ENCODE measurements at regions not wholly inside any gene's neighbourhood (a gene's known extent, or its start where the extent isn't known, plus 50 kb on each side); places are given as distances from the start of the nearest gene placed in this dataset.
"Not testable (repeated sequence)": the region's sequence is repeated elsewhere in the genome, so short reads cannot be mapped to it uniquely, and the experiment has no call there.

DNA sequence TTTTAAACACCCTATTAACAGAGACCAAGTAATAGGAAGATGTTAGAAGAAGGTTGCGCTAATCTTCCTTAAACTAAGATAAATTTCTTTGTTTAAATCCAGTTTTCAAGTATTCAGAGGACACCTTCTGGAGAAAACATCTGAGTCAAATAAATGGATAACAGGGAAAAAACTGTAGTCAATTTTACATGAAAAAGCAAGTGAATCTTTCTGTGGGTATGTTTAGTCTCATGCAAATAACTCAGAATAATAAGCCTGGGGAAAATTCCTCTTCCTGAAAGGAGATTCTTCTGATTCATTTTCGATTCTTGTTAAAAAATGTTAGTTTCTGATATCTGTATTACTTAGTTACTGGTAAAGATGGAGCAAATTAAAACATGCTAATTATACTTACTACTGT, 145.5 kb downstream of the CTH start:
- no peak for DNase-seq

- DNase-seq = no peak
Observed at GRCh38 chr1:70567167-70567566, 156.1 kb downstream of the CTH start.

DNA sequence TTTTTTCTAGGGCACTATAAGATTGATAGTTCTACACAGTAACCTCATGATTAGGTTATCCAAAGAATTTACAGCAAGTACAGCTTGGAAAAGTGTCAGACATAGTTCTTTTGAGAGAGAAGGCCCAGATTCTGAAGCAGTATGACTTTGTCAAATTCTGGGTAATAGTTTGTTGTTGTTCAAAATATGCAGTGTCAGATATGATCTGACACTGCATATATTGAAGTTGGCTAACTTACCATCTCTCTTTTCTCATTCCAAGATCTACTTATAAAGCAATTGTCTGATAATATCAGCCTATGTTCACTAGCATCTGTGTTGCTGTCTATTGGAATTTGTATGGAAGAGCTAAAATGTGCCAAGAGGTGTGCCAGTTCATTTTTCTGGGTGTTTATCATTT, 160.1 kb downstream of the CTH start:
- DNase-seq = no peak

GRCh38 chr1:70573317-70573843, 162.3 kb downstream of the CTH start:
- no peak for DNase-seq

- no peak for DNase-seq
Observed at GRCh38 chr1:70581661-70582060, 170.6 kb downstream of the CTH start.

- DNase-seq = no peak
Observed at GRCh38 chr1:70583522-70583921, 172.5 kb downstream of the CTH start.

- DNase-seq = no peak
Observed at GRCh38 chr1:70586046-70586445, 175.0 kb downstream of the CTH start.

DNA sequence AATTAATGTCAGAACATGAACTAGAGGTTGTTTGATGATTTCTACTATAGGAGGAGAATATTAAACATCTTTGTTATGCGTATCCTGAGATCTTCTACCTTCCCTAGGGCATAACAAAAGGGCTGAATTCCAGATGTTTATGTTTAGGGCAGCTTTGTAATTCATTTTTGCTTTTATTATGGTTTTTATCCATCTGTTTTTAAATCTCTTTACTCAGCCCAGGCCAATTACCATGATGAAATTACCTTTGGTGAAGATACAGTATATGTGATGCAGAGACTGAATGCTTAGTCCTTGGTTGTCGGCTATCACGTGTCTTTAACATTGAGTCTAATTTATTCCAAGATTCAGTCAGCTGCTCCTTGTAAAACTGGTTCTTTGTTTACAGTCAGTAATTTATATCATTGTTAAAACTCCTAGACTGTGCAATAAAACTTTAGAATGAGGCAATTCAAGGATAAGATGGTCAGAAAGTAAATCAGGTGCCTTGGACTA, 176.9 kb downstream of the CTH start:
- DNase-seq = no peak

DNA sequence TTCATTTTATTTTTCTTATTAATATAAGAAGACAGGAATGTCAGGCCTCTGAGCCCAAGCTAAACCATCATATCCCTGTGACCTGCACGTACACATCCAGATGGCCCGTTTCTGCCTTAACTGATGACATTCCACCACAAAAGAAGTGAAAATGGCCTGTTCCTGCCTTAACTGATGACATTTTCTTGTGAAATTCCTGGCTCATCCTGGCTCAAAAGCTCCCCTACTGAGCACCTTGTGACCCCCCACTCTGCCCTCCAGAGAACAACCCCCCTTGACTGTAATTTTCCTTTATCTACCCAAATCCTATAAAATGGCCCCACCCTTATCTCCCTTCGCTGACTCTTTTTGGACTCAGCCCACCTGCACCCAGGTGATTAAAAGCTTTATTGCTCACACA, 182.5 kb downstream of the CTH start:
- not testable (repeated sequence) for DNase-seq

DNA sequence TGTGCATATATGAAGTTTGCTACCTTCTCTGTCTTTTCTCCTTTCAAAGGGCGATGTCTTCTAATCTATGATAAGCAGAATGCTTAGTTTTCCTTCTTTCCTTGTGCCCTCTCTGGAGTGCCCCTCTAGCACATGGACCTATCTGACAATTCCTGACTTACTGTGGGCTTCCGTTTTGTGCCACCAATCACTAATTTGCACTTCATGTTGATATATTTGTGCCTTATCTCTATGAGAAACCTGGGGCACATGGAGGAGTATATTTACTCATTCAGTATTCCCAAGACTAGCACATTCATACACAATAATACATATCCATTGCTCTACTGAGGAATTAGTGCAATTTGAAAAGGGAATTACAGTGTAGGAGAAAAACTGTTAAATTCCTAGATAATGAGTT, 197.7 kb downstream of the CTH start:
- no peak for DNase-seq

DNA sequence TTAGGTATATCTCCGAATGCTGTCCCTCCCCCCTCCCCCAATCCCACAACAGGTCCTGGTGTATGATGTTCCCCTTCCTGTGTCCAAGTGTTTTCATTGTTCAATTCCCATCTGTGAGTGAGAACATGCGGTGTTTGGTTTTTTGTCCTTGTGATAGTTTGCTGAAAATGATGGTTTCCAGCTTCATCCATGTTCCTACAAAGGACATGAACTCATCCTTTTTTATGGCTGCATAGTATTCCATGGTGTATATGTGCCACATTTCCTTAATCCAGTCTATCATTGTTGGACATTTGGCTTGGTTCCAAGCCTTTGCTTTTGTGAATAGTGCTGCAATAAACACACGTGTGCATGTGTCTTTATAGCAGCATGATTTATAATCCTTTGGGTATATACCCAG, 199.1 kb downstream of the CTH start:
- DNase-seq = not testable (repeated sequence)

DNA sequence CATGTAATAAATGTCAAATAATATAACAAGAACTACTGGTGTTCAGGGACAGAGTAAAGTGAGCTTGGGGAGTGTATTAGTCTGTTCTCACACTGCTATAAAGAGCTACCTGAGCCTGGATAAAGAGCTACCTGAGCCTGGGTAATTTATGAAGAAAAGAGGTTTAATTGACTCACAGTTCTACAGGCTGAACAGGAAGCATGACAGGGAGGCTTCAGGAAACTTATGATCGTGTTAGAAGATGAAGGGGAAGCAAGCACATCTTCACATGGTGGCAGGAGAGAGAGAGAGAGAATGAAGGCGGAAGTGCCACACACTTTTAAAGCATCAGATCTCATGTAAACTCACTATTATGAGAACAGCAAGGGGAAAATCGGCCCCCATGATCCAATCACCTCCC, 205.9 kb downstream of the CTH start:
- DNase-seq = no peak

DNA sequence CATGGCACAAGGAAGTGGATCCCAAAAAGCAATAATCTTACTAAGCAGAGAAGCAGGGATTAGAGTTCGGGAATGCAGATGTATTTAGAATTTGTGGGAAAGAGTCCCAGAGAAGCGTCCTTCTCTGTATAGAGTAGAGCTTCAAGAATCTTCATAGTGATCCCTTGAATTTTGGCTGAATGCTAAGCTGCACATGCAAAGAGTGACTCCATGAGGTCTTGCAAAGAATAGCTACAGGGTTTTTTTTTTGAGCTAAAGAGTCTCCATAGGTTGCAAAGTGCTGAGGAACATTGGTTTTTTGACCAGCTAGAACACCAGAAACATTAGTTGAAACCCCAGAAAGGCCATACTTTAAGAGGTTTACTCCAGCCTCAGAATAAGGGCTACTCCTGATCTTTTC, 206.7 kb downstream of the CTH start:
- no peak for DNase-seq

- DNase-seq = no peak
Observed at GRCh38 chr1:70627910-70628309, 216.8 kb downstream of the CTH start.

DNA sequence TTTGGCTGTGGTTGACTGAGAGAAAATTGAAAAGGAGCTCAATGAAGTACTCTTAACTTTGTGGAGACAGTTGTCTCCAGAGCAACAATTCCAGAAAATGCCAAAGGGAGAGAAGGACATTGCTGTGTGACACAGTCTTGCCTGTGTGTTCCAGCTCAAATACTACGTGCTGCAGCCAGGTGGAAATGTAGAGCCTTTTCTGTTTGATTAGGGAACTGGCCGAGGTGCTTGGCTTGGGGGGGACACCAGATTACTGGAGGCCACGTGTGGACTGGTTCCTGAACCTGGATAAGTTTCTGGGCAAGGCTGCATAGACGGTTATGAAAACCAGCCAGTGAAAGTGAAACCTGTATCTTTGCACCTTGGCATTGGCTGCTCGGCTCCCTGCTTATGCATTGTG, 217.9 kb downstream of the CTH start:
- no peak for DNase-seq

- no peak for DNase-seq
Observed at GRCh38 chr1:70633004-70633403, 221.9 kb downstream of the CTH start.

- DNase-seq = no peak
Observed at GRCh38 chr1:70635868-70636267, 224.8 kb downstream of the CTH start.

GRCh38 chr1:70641868-70642267, 230.8 kb downstream of the CTH start:
- DNase-seq = no peak

DNA sequence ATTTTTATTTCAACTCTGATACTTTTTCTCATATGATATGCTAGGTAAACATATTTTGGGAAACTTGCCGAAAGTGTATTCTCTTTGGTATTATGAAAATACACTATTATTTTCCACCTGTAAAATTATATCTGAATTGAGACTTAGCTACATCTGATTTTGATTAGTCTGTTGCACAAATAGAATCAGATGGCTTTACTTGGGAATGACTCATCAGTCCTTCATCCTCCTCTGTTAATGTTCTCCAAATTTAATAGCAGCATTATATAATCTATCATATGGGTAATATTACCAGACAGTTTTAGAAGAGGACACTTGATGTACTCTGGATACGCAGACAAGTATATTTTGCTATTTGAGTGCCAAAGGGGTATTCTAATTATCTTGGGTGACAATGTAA, 245.3 kb downstream of the CTH start:
- DNase-seq = no peak

DNA sequence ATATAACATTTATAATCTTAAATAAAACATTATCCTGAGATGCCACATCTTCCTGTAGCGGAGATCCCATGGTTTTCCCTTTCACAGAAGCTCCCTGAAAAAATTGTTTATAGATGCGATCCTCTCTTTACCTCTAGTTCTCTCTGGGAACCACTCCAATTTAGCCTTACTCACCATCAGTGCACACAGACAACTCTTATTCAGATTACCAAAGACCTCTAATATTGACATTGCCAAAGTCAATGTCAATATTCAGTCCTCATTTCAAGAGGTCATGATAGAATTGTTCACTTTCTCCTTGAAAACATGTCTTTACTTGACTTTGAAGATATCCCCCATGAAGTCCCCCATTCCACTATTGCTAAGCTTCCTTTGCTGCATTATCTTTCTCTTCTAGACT, 248.8 kb downstream of the CTH start:
- DNase-seq = no peak

GRCh38 chr1:70666381-70667140, 255.5 kb downstream of the CTH start:
- DNase-seq = no peak

DNA sequence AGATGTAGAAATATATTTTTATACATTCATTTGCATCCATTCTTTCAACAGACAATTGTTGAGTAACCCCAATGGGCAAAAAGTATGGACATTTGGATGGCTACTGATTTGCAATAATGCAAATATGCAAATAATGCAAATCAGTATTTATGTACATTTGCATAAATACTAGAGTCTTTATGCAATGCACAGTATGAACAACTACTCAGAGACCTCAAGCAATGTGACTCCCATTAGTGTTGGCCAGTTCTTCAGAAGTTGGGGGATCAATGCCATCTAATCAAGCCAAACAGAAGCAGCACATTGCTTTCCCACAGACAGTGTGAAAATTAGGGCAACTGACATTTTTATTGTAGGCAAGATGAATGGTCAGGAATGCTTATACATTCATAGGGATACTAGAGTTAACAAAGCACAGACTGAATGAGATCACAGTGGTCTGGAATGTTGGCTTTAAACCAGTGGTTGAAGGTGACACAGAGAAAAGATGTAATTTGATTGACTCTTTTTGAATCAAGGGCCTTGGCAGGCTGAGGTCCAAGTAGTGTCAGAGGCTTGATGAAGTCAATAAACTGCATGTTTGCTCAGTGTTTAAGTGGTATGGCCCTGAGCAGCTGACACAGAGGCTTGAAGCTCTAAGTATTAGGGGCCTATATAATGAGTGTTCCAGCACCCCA, 256.6 kb downstream of the CTH start:
- no peak for DNase-seq

DNA sequence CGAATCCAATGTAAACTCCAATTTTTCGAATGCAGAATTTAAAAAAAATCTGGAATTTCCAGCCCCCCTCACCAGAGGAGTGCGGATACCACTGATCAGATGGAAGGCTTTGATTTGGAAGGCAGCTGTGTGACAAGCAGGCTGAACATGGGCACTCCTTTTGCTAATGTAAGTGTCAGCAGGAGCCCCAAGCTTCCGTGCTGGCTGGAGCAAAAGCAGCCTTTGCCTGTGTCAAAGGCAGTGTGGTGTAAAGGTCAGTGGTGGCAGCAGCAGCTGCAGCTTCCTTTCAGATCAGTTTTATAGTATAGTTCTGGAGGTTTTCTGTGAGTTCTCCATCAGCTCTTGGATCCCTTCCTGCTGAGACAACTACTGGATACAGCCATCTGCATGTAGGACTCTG, 259.9 kb downstream of the CTH start:
- DNase-seq = no peak

DNA sequence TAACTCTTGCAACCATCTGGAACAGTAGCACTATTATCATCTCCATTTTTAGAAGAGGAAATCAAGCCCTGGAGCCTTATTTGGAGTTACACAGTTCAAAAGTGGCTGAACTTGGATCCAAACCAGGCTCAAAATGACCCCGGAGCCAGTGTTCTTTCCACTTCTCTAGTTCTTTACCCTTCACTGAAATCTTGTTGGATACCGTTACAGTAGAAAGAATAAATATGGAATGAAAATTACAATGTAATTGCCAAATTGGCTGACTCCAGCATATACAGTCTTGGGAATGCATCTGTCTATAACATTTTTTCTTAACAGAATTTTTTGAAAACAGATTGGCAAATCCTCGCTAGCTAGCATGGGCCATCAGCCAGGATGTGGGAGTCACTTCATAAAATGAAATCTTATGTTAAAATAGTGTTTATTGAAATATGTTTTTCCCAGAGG, 261.4 kb downstream of the CTH start:
- DNase-seq = no peak

All from C1 segment of cervical spinal cord (tissue), 14 donors.